ENCODE measurements at regions not wholly inside any gene's neighbourhood (a gene's known extent, or its start where the extent isn't known, plus 50 kb on each side); places are given as distances from the start of the nearest gene placed in this dataset.

DNA sequence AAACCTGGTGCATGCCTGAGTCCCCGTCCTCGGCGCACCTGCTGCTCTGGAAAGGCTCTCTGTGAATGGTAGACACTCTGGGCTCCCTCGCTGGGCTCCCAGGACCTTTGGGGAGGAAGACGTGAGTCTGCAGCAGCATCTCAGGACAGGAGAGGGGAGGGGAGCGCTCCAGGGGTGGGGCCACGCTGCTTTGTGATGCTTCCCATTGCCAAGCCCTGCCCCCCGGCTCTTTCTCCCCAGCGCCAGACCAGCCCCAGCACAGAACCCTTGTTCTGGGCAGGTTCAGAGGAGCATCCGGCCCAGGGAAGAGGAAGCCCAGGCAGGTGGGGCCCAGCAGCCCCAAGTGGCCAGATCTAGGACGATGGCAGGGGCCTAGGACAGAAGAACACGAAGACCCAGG lies 111.2 kb downstream of the BRD1 start (continued):
- TF ChIP-seq, protein P1, sequence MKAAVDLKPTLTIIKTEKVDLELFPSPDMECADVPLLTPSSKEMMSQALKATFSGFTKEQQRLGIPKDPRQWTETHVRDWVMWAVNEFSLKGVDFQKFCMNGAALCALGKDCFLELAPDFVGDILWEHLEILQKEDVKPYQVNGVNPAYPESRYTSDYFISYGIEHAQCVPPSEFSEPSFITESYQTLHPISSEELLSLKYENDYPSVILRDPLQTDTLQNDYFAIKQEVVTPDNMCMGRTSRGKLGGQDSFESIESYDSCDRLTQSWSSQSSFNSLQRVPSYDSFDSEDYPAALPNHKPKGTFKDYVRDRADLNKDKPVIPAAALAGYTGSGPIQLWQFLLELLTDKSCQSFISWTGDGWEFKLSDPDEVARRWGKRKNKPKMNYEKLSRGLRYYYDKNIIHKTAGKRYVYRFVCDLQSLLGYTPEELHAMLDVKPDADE (IDR thresholded peaks at IDR 0.05), result no peak
- no peak for TF ChIP-seq ZNF331 (CRISPR knock-in tag; IDR thresholded peaks at IDR 0.05; ENCODE audit: low read depth)

DNA sequence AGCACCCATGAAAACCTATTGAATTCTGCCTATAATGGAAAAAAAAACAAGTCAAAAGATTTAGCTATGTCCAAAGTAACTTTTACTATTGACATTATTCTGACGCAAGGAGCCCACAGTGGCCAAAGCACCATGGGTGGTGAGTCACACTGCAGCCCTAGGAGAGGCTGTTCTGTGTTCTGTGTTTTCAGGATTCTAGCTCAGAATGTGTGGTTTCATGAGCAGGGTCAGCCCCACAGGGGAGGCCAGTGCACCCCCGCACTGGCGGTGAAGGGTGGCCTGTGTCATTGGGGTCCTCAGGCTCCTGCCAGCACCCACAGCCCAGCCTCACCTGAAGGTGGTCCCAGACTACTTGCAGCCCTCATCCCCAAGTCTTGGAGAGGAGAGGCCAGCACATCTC lies 112.2 kb downstream of the BRD1 start:
- H4K20me1 ChIP-seq (replicated peaks; ENCODE audit: insufficient read depth), result no peaks in the 10 kb centered on the region
- no peaks in the 10 kb centered on the region for H3K4me1 ChIP-seq (ENCODE audit: insufficient read depth)
- no peak overlapping the region for H3K4me2 ChIP-seq
- ATAC-seq (no peak), DNase-seq (ENCODE audit: low spot score) (no peak)
- no peak overlapping the region for H3K4me3 ChIP-seq
- H3K27ac ChIP-seq (ENCODE audit: low read depth), result no peak overlapping the region
- no peaks in the 10 kb centered on the region for H3K27me3 ChIP-seq (ENCODE audit: insufficient read depth)
- no peaks in the 10 kb centered on the region for H3K79me2 ChIP-seq (replicated peaks; ENCODE audit: insufficient read depth)
- H3K27me3 Mint-ChIP-seq (ENCODE audit: insufficient read depth, low read depth, poor library complexity), result peaks cover 9% of the 10 kb centered on the region
- H3K4me3 Mint-ChIP-seq, result no peak overlapping the region
- H3K36me3 ChIP-seq (ENCODE audit: insufficient read depth), result peaks cover 3% of the 10 kb centered on the region; the same call in 1 of the 2 replicates
- H3K36me3 Mint-ChIP-seq (ENCODE audit: low read depth), result no peaks in the 10 kb centered on the region
- no peak overlapping the region for H3K27ac Mint-ChIP-seq
- no peaks in the 10 kb centered on the region for H3K9me2 ChIP-seq (ENCODE audit: insufficient read depth)
- H3K4me1 Mint-ChIP-seq, result peaks cover 9% of the 10 kb centered on the region; the same call in 1 of the 3 replicates
- H3K9me3 Mint-ChIP-seq, result no peaks in the 10 kb centered on the region
- no peak overlapping the region for H2AFZ ChIP-seq
- H3F3A ChIP-seq (replicated peaks; ENCODE audit: low read depth), result no peaks in the 10 kb centered on the region
- TF ChIP-seq EZH2 (IDR thresholded peaks at IDR 0.05; ENCODE audit: low read depth, unreplicated experiment) (no peak), CREB1 (CRISPR knock-in tag; IDR thresholded peaks at IDR 0.05; ENCODE audit: low read depth) (no peak), ZNF114 (CRISPR knock-in tag; IDR thresholded peaks at IDR 0.05) (no peak), POLR2AphosphoS5 (IDR thresholded peaks at IDR 0.05; ENCODE audit: low read depth) (no peak), JUNB (IDR thresholded peaks at IDR 0.05; ENCODE audit: unreplicated experiment) (no peak), CTCF (conservative IDR thresholded peaks at IDR 0.05; ENCODE audit: low read depth in 2 of 2) (no peak), NANOG (IDR thresholded peaks at IDR 0.05; ENCODE audit: borderline replicate concordance) (no peak), EZH2phosphoT487 (IDR thresholded peaks at IDR 0.05; ENCODE audit: unreplicated experiment) (no peak), ZNF331 (CRISPR knock-in tag; IDR thresholded peaks at IDR 0.05; ENCODE audit: low read depth) (no peak), STAT1 (IDR thresholded peaks at IDR 0.05; ENCODE audit: unreplicated experiment) (no peak)
- TF ChIP-seq, protein P1 (IDR thresholded peaks at IDR 0.05), result no peak
- TF ChIP-seq, protein P2, sequence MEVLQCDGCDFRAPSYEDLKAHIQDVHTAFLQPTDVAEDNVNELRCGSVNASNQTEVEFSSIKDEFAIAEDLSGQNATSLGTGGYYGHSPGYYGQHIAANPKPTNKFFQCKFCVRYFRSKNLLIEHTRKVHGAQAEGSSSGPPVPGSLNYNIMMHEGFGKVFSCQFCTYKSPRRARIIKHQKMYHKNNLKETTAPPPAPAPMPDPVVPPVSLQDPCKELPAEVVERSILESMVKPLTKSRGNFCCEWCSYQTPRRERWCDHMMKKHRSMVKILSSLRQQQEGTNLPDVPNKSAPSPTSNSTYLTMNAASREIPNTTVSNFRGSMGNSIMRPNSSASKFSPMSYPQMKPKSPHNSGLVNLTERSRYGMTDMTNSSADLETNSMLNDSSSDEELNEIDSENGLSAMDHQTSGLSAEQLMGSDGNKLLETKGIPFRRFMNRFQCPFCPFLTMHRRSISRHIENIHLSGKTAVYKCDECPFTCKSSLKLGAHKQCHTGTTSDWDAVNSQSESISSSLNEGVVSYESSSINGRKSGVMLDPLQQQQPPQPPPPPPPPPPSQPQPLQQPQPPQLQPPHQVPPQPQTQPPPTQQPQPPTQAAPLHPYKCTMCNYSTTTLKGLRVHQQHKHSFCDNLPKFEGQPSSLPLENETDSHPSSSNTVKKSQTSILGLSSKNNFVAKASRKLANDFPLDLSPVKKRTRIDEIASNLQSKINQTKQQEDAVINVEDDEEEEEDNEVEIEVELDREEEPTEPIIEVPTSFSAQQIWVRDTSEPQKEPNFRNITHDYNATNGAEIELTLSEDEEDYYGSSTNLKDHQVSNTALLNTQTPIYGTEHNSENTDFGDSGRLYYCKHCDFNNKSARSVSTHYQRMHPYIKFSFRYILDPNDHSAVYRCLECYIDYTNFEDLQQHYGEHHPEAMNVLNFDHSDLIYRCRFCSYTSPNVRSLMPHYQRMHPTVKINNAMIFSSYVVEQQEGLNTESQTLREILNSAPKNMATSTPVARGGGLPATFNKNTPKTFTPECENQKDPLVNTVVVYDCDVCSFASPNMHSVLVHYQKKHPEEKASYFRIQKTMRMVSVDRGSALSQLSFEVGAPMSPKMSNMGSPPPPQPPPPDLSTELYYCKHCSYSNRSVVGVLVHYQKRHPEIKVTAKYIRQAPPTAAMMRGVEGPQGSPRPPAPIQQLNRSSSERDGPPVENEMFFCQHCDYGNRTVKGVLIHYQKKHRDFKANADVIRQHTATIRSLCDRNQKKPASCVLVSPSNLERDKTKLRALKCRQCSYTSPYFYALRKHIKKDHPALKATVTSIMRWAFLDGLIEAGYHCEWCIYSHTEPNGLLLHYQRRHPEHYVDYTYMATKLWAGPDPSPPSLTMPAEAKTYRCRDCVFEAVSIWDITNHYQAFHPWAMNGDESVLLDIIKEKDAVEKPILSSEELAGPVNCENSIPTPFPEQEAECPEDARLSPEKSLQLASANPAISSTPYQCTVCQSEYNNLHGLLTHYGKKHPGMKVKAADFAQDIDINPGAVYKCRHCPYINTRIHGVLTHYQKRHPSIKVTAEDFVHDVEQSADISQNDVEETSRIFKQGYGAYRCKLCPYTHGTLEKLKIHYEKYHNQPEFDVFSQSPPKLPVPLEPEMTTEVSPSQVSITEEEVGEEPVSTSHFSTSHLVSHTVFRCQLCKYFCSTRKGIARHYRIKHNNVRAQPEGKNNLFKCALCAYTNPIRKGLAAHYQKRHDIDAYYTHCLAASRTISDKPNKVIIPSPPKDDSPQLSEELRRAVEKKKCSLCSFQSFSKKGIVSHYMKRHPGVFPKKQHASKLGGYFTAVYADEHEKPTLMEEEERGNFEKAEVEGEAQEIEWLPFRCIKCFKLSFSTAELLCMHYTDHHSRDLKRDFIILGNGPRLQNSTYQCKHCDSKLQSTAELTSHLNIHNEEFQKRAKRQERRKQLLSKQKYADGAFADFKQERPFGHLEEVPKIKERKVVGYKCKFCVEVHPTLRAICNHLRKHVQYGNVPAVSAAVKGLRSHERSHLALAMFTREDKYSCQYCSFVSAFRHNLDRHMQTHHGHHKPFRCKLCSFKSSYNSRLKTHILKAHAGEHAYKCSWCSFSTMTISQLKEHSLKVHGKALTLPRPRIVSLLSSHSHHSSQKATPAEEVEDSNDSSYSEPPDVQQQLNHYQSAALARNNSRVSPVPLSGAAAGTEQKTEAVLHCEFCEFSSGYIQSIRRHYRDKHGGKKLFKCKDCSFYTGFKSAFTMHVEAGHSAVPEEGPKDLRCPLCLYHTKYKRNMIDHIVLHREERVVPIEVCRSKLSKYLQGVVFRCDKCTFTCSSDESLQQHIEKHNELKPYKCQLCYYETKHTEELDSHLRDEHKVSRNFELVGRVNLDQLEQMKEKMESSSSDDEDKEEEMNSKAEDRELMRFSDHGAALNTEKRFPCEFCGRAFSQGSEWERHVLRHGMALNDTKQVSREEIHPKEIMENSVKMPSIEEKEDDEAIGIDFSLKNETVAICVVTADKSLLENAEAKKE (CRISPR knock-in tag; IDR thresholded peaks at IDR 0.05), result no peak

Data from GM23338 (cell line).